SK-N-SH treated with all-trans-retinoic acid at 6 μM for 48 hours (cell line): ENCODE measurements at regions not wholly inside any gene's neighbourhood (a gene's known extent, or its start where the extent isn't known, plus 50 kb on each side); places are given as distances from the start of the nearest gene placed in this dataset.

Experiments used
- PATZ1 ChIP-seq: fragments of 250-450 bp; sonication (Bioruptor Pico); IDR thresholded peaks from 2 replicates; pipeline ENCODE4 v1.8.0; 2020; ENCODE audit warnings: mild to moderate bottlenecking, moderate library complexity, borderline replicate concordance
- PPARA ChIP-seq: fragments of 250-450 bp; sonication (Bioruptor Pico); IDR thresholded peaks from 2 replicates; pipeline ENCODE4 v1.5.0; 2020; ENCODE audit warnings: mild to moderate bottlenecking, borderline replicate concordance
- ZC3H10 ChIP-seq: fragments of 250-450 bp; sonication (Bioruptor Pico); IDR thresholded peaks from 2 replicates; pipeline ENCODE4 v1.5.1; 2021; ENCODE audit warnings: mild to moderate bottlenecking, moderate library complexity
- ZFP3 ChIP-seq: fragments of 250-450 bp; sonication (Bioruptor Pico); IDR thresholded peaks from 2 replicates; pipeline ENCODE4 v1.5.0; 2020; ENCODE audit warnings: mild to moderate bottlenecking, moderate library complexity
- ZFP30 ChIP-seq: fragments of 450-650 bp; formaldehyde crosslinking; IDR thresholded peaks from 2 replicates; pipeline ENCODE4 v1.5.0; 2022; ENCODE audit warnings: mild to moderate bottlenecking, moderate library complexity
- ZNF70 ChIP-seq: fragments of 450-650 bp; formaldehyde crosslinking; IDR thresholded peaks from 2 replicates; pipeline ENCODE4 v1.5.0; 2020; ENCODE audit warnings: mild to moderate bottlenecking, moderate library complexity
- ZNF8 ChIP-seq: fragments of 450-650 bp; formaldehyde crosslinking; IDR thresholded peaks from 2 replicates; pipeline ENCODE4 v1.5.0; 2020; ENCODE audit warnings: mild to moderate bottlenecking, moderate library complexity

DNA sequence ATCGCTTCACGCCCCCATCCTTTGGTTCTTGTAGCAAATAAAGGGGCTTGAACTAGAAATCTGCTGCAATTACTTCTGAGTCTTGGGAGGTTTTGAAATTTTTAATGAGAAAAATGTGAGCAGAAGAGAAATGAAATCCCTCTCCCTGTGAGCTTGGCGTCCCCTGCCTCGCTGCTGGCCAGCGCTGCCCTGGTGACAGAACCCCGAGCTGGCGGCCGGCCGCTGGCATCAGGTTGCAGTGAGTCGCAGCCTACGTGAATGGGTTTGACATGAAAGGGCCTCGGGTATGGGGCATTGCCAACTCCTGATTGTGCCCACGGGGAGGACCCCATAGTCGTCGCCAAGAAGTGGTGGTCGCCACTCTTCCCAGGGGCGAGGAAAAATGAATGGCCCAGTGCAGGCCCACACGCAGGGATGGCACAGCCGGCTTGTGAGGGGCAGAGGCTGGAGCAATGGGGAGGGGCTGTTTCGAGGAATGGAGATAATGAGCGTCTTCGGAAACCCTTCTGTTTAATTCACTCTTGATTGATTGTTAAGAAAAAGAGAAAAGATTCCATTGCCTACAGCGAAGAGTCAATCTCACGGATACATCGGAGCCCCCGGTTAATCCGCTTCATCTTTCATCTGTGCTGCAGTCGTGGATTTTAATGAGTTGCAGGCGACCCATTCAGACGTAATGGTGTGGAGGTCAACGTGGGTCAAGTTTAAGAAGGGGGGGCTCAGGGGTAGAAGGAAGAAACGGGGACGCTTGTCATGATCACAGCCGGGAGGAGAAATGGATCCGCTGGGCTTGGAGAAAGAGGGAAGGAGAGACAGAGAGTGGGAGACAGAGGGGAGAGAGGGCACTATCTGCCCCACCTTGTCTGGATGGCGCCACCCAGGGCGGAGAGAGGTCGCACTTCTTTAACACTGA is 380.1 kb downstream of the THBS2 start:
- TF ChIP-seq ZFP3 (CRISPR knock-in tag) (no peak), PPARA (CRISPR knock-in tag) (no peak), ZNF8 (CRISPR knock-in tag) (no peak), ZNF70 (CRISPR knock-in tag) (no peak), ZC3H10 (CRISPR knock-in tag) (no peak), ZFP30 (no peak), PATZ1 (CRISPR knock-in tag) (no peak)
